ENCODE measurements at regions not wholly inside any gene's neighbourhood (a gene's known extent, or its start where the extent isn't known, plus 50 kb on each side); places are given as distances from the start of the nearest gene placed in this dataset.

DNA sequence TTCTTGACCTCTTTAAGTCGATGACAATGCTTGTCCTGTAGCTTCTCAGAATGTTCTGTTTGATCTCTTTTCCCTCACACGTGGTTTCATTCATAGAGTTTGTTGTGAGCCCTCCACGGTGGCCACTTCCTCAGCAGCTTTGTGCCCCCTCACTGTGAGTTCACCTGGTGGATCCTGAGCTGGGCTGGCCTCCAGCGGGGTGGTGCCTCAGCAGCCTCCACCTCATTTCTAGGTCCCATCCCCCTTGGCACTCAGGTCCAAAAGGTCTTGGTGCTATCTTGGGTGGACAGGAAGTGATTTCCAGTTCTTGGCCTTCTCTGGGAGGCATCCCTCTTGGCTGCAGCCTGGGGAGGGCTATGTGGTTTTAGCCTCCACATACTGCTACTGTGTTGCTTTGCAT lies 203.2 kb upstream of the WSCD1 start:
- DNase-seq: no peak
- Histone ChIP-seq H3K9me3 (no peaks in the 10 kb centered on the region), H3K4me1 (no peaks in the 10 kb centered on the region), H3K4me3 (ENCODE audit: low read depth, low read length) (no peak overlapping the region), H3K27me3 (no peaks in the 10 kb centered on the region), H3K36me3 (no peaks in the 10 kb centered on the region)
- TF ChIP-seq CTCF (IDR thresholded peaks at IDR 0.05; ENCODE audit: low read depth, low read length): no peak

GRCh38 chr17:5869041-5869745 lies 201.0 kb upstream of the WSCD1 start:
- Histone ChIP-seq H3K27me3 (no peaks in the 10 kb centered on the region), H3K9me3 (no peaks in the 10 kb centered on the region), H3K36me3 (no peaks in the 10 kb centered on the region), H3K4me1 (no peaks in the 10 kb centered on the region), H3K4me3 (ENCODE audit: low read depth, low read length) (no peak overlapping the region)
- no peak for TF ChIP-seq CTCF (IDR thresholded peaks at IDR 0.05; ENCODE audit: low read depth, low read length)
- no peak for DNase-seq

GRCh38 chr17:5870231-5870953 lies 199.8 kb upstream of the WSCD1 start:
- Histone ChIP-seq H3K36me3 (no peaks in the 10 kb centered on the region), H3K9me3 (no peaks in the 10 kb centered on the region), H3K4me3 (ENCODE audit: low read depth, low read length) (no peak overlapping the region), H3K27me3 (no peaks in the 10 kb centered on the region), H3K4me1 (no peaks in the 10 kb centered on the region)
- no peak for DNase-seq
- no peak for TF ChIP-seq CTCF (IDR thresholded peaks at IDR 0.05; ENCODE audit: low read depth, low read length)

GRCh38 chr17:5871666-5872065 lies 198.5 kb upstream of the WSCD1 start:
- no peak for DNase-seq
- Histone ChIP-seq H3K27me3 (no peaks in the 10 kb centered on the region), H3K36me3 (no peaks in the 10 kb centered on the region), H3K4me3 (ENCODE audit: low read depth, low read length) (no peak overlapping the region), H3K9me3 (no peaks in the 10 kb centered on the region), H3K4me1 (no peaks in the 10 kb centered on the region)
- TF ChIP-seq CTCF (IDR thresholded peaks at IDR 0.05; ENCODE audit: low read depth, low read length): no peak

DNA sequence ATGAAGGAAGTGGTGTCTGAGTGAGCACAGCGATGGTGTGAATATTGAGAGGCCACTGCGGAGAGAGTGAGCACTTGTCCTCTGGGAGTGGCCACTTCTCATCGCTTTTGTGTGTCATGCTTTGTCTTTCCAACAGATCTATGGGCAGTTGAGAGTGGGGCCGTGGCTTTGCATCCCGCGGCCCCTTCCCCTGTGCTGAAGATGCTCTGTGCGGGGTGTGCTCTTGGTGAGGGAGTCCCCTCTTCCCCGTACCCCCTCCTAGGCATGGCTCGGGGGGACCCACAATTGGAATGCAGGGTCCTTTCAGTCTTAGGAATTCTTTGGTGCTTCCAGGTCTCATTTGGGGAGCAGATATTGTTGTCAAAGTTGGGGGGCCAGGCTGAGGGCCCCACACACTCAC lies 197.3 kb upstream of the WSCD1 start:
- H3K4me3 ChIP-seq (ENCODE audit: low read depth, low read length): no peak overlapping the region
- no peaks in the 10 kb centered on the region for H3K36me3 ChIP-seq
- H3K27me3 ChIP-seq: no peaks in the 10 kb centered on the region
- TF ChIP-seq CTCF (IDR thresholded peaks at IDR 0.05; ENCODE audit: low read depth, low read length): no peak
- H3K9me3 ChIP-seq: no peaks in the 10 kb centered on the region
- no peak for DNase-seq
- H3K4me1 ChIP-seq: no peaks in the 10 kb centered on the region

DNA sequence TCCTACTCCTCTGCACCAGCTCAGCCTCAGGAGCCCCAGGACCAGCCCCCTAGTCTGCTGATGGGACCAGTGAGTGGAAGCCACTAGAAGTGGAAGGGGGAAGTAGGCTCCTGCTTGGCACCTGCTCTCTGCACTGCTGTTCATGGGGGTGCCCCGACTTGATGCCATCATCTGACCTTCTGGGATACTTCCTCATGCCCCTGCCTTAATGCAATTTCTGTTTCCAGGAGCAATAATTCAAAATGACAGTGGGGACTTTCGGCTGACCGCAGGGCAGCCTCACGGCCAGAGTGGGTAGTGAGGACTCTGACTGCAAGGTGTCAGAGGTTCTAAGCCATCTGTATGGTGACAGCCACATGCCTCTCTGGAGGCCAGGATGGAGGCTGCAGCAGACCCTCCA lies 196.4 kb upstream of the WSCD1 start:
- Histone ChIP-seq H3K4me1 (no peaks in the 10 kb centered on the region), H3K4me3 (ENCODE audit: low read depth, low read length) (no peak overlapping the region), H3K36me3 (no peaks in the 10 kb centered on the region), H3K27me3 (no peaks in the 10 kb centered on the region), H3K9me3 (no peaks in the 10 kb centered on the region)
- DNase-seq: no peak
- TF ChIP-seq CTCF (IDR thresholded peaks at IDR 0.05; ENCODE audit: low read depth, low read length): no peak
